Peyer's patch (tissue), 4 donors: ENCODE measurements at regions not wholly inside any gene's neighbourhood (a gene's known extent, or its start where the extent isn't known, plus 50 kb on each side); places are given as distances from the start of the nearest gene placed in this dataset.

Experiments
- DNase-seq, 3 donors: peaks; one replicate each; pipeline ENCODE4 v3.0.0-alpha.2; 2017 to 2019
- H3K27ac ChIP-seq, 4 donors: fragments of 200-600 bp; sonication (generic); one replicate each; pipeline ENCODE4 v1.5.1; 2016 to 2019
- H3K27me3 ChIP-seq, 2 donors: fragments of 200-600 bp; sonication (generic); one replicate each; pipeline ENCODE4 v1.5.1; 2019
- H3K36me3 ChIP-seq, 3 donors: fragments of 200-600 bp; sonication (generic); one replicate each; pipeline ENCODE4 v1.5.1; 2016 to 2019
- H3K4me1 ChIP-seq, 4 donors: fragments of 200-600 bp; sonication (generic); one replicate each; pipeline ENCODE4 v1.5.1; 2016 to 2019
- H3K4me3 ChIP-seq, 4 donors: fragments of 200-600 bp; sonication (generic); 1 replicate in 3 of 4; 2 replicates in 1 of 4; pipeline ENCODE4 v1.5.1; 2016 to 2019; ENCODE audit warnings: mild to moderate bottlenecking in 1 of 4
- H3K9me3 ChIP-seq, 4 donors: fragments of 200-600 bp; sonication (generic); one replicate each; pipeline ENCODE4 v1.5.1; 2016 to 2019; ENCODE audit warnings: mild to moderate bottlenecking in 1 of 4
- POLR2A ChIP-seq, 2 donors: fragments of 450-650 bp; IDR thresholded peaks; one replicate each; pipeline ENCODE4 v1.5.1; 2017; ENCODE audit warnings: antibody characterized with exemption in 2 of 2, mild to moderate bottlenecking in 2 of 2, moderate library complexity in 2 of 2
- TF ChIP-seq, protein P1 (sequence below), 6 experiments: fragments of 450-650 bp in 4 of 6; fragments of 200-600 bp in 2 of 6; sonication (generic) in 1 of 6; IDR thresholded peaks; one replicate each; pipeline ENCODE4 v1.5.1; 2017 to 2019; ENCODE audit warnings: antibody characterized with exemption in 6 of 6, mild to moderate bottlenecking in 3 of 6, moderate library complexity in 1 of 6

DNA sequence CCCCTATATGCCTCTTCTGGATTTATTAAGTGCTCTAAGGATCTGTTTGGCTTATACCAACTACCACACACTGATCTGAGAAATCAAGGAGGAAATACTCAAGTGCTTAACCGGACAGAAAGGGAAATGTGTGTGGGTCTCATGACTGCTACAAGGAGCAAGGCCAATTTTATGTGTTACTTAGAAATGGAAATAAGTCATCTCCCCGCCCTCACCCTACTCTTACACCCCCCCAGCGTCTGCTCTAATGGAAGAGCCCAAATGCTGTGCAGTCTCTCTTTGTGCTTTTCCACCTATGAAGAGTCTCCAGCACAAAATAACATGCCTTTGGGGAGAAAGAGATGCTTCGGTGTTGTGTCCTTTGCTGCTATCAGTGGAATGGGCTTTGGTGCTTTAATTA is 428.8 kb upstream of the ARID1B start:
- Histone ChIP-seq H3K36me3 (no peaks in the 10 kb centered on the region), H3K27me3 (no peaks in the 10 kb centered on the region), H3K4me3 (no peak overlapping the region), H3K4me1 (no peaks in the 10 kb centered on the region), H3K9me3 (no peaks in the 10 kb centered on the region), H3K27ac (no peak overlapping the region)
- DNase-seq = no peak
- TF ChIP-seq POLR2A (IDR thresholded peaks at IDR 0.05) = no peak
- TF ChIP-seq, protein P1, sequence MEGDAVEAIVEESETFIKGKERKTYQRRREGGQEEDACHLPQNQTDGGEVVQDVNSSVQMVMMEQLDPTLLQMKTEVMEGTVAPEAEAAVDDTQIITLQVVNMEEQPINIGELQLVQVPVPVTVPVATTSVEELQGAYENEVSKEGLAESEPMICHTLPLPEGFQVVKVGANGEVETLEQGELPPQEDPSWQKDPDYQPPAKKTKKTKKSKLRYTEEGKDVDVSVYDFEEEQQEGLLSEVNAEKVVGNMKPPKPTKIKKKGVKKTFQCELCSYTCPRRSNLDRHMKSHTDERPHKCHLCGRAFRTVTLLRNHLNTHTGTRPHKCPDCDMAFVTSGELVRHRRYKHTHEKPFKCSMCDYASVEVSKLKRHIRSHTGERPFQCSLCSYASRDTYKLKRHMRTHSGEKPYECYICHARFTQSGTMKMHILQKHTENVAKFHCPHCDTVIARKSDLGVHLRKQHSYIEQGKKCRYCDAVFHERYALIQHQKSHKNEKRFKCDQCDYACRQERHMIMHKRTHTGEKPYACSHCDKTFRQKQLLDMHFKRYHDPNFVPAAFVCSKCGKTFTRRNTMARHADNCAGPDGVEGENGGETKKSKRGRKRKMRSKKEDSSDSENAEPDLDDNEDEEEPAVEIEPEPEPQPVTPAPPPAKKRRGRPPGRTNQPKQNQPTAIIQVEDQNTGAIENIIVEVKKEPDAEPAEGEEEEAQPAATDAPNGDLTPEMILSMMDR (IDR thresholded peaks at IDR 0.05) = no peak

DNA sequence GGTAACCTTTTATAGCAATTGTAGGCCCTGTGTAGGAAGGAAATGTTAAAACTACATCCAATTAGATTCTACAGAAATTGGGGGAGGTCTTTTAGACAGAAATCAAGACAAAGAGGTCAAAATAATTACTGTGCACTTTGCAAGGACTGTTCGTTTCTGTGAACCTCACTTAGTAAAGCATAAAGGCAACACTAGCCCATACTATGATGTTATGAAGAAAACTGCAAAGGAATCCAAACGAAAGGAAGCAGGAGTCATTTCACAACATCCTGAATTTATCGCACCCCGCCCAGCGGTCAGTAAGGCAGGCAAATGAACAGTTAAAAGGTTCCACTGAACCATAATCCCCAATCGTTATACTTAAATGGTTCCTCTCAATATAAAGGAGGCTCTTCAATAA is 429.5 kb upstream of the ARID1B start:
- no peak overlapping the region for H3K27ac ChIP-seq
- TF ChIP-seq, protein P1 (IDR thresholded peaks at IDR 0.05) = no peak
- no peak for TF ChIP-seq POLR2A (IDR thresholded peaks at IDR 0.05)
- DNase-seq = no peak

DNA sequence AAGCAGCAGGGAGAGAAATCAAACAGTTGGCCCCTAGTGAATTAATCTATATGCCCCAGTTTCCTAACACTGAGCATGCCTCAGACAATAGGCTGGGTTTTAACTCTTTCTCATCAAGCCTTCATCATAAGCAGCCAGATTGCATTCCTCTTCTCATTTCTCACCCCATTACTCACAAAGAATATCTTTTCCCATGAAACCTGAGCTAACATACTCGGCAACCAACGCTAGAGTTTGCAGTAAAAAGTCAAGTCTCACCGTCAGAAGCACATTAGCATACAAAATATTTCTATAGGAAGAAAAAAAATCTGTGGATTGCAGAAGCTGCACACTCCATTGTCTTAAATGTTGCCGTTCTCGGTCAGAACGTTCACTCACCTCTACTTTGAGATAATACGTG is 429.9 kb upstream of the ARID1B start:
- Histone ChIP-seq H3K27me3 (no peaks in the 10 kb centered on the region), H3K27ac (no peak overlapping the region), H3K36me3 (no peaks in the 10 kb centered on the region), H3K4me3 (no peak overlapping the region), H3K9me3 (no peaks in the 10 kb centered on the region), H3K4me1 (no peaks in the 10 kb centered on the region)
- no peak for DNase-seq
- TF ChIP-seq POLR2A (IDR thresholded peaks at IDR 0.05) = no peak
- TF ChIP-seq, protein P1 (IDR thresholded peaks at IDR 0.05) = no peak

More for the DNA sequence above, 429.5 kb upstream of the ARID1B start:
- Histone ChIP-seq H3K27me3 (no peaks in the 10 kb centered on the region), H3K4me3 (no peak overlapping the region), H3K4me1 (no peaks in the 10 kb centered on the region), H3K36me3 (no peaks in the 10 kb centered on the region), H3K9me3 (no peaks in the 10 kb centered on the region)

DNA sequence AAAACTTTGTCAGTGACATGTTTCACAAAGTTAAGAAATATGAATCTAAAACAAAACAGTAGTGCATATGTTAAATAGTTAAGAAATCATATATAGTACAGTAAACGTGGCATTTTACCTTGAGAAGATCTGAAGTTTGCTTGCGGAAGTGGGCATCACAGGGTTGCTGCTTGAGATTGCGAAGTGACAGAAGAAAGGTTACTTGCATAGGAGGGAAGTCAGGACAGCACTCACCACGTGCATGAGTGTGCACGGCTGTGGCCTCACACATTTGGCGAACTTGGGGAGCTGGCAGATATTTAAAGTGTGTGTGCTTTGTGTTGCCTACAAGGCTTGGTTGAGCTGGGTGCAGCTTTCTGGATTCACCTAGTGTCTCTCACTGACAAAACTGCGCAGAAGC is 431.5 kb upstream of the ARID1B start:
- no peak for DNase-seq
- H3K27ac ChIP-seq = no peak overlapping the region
- TF ChIP-seq, protein P1 (IDR thresholded peaks at IDR 0.05) = no peak
- TF ChIP-seq POLR2A (IDR thresholded peaks at IDR 0.05) = no peak
- no peak overlapping the region for H3K4me3 ChIP-seq
- H3K36me3 ChIP-seq = no peaks in the 10 kb centered on the region
- no peaks in the 10 kb centered on the region for H3K9me3 ChIP-seq
- no peaks in the 10 kb centered on the region for H3K27me3 ChIP-seq
- no peaks in the 10 kb centered on the region for H3K4me1 ChIP-seq

DNA sequence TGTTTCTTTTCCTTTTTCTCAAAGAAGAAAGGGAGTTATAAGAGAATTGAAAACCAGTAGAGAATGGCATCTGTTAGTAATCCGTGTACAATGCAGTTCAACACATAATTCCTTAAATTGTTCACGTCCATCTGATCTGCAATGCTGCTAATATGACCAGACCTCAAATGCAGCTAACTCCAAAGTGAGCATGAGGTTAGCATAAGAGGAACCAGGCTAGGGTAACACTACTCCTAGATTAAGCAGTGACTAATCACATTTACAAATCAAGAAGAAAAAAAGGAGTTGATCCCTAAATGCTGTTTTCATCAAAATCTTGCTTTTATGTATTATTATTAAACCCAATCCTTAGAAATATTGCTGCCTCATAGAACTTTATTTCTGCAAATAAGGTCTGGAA is 432.7 kb upstream of the ARID1B start:
- Histone ChIP-seq H3K27ac (no peak overlapping the region), H3K9me3 (no peaks in the 10 kb centered on the region), H3K4me3 (no peak overlapping the region), H3K27me3 (no peaks in the 10 kb centered on the region), H3K4me1 (no peaks in the 10 kb centered on the region), H3K36me3 (no peaks in the 10 kb centered on the region)
- DNase-seq = no peak
- TF ChIP-seq, protein P1 (IDR thresholded peaks at IDR 0.05) = no peak
- no peak for TF ChIP-seq POLR2A (IDR thresholded peaks at IDR 0.05)

DNA sequence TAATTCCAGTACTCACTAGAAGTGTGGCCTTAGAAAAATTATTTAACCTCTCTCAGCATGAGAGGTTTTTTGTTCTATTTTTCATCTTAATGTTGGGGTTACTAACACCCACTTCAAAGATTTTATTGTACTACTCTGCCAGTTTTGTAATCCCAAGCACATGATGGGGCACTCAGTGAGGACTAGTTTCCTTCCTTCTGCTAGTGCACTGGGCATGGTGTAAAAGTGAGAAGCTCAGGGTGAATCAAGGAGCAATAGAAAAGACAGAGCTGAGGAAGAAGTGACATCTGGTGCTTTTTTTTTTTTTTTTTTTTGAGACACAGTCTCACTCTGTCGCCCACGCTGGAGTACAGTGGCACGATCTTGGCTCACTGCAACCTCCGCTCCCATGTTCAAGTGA is 439.4 kb upstream of the ARID1B start:
- H3K27ac ChIP-seq = no peak overlapping the region
- no peak overlapping the region for H3K4me3 ChIP-seq
- H3K27me3 ChIP-seq = no peaks in the 10 kb centered on the region
- DNase-seq = no peak
- no peaks in the 10 kb centered on the region for H3K4me1 ChIP-seq
- no peak for TF ChIP-seq POLR2A (IDR thresholded peaks at IDR 0.05)
- TF ChIP-seq, protein P1 (IDR thresholded peaks at IDR 0.05) = no peak
- H3K9me3 ChIP-seq = no peaks in the 10 kb centered on the region
- no peaks in the 10 kb centered on the region for H3K36me3 ChIP-seq
